HG03196 (cell line): ENCODE measurements at regions not wholly inside any gene's neighbourhood (a gene's known extent, or its start where the extent isn't known, plus 50 kb on each side); places are given as distances from the start of the nearest gene placed in this dataset.
"Not testable (repeated sequence)": the region's sequence is repeated elsewhere in the genome, so short reads cannot be mapped to it uniquely, and the experiment has no call there.

Experiments
- ATAC-seq: cut with Tn5 transposase; IDR thresholded peaks from one replicate; pipeline ENCODE4 v1.9.1; 2021; ENCODE audit not compliant: unreplicated experiment

DNA sequence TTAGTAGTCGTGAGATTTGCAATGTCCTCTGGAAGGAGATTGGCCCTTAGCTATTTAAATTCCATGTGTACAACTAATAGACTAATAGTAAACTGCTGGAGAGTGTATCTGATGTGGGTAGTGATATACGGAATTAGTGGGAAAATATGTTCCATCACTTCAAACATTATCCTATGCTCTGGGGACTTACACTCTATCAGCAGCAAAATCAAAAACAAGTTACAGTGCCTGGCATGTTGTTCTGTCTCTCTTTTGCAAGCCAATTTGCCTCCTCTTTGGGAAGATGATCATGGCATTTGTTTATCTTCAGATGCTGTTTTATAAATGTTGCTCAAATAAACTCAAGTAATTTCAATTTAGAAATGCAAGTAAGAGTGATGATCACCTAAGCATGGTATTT lies 311.9 kb upstream of the ACO1 start:
- ATAC-seq = no peak

DNA sequence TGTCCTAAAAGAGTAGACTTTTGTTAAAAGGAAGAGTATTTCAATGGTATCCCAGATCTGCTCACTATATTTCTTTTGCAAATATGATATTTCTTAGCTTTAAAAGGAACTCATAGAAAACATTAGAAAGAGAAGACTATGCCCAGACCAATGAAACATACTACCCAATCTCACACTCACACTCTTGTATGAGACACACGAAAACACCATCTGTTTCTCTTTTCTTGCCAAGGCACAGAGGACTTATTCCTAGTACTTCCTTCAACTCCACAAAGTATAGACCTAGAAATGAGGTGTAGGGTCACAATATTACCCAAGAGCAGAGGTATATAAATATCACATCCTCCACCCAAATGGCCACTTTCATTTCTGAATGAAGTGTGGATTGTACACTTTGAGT lies 292.4 kb upstream of the ACO1 start:
- ATAC-seq = no peak

DNA sequence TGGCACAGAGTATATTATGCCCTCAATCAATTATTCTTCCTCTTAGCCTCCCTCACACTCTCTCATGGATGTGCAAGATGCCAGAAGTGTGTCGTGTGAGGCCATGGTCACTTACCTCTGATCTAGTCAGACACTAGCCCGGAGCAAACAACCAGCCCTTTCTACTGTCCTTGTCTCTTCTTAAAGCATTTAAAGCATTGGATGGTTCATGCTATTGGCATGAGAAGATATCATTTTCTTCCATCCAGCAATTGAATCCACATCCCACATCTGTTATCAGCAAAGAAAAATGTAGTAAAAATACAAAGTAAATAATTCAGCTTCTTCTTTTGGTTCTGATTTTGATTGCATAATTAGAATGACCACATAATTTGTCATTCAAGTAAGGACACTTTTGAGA lies 267.2 kb upstream of the ACO1 start:
- no peak for ATAC-seq

DNA sequence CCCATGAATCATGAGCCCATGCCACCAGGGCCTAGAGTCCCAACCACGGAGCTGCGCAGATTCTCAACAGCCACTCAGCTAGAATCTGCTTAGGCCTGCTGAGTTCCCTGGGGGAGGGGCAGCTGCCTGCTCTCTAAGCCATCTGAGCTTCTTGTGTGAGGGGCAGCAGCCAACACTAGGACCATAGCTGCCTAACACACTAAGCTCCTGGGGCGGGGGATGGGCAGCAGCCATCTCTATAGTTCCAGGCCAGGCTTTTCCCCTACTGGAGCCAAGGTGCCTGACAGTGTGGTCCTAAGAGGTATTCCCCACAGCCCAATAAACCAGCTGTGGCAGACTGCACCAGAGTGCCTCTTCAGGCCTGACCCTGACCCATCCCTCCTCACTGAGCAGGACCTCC lies 255.9 kb upstream of the ACO1 start:
- no peak for ATAC-seq

DNA sequence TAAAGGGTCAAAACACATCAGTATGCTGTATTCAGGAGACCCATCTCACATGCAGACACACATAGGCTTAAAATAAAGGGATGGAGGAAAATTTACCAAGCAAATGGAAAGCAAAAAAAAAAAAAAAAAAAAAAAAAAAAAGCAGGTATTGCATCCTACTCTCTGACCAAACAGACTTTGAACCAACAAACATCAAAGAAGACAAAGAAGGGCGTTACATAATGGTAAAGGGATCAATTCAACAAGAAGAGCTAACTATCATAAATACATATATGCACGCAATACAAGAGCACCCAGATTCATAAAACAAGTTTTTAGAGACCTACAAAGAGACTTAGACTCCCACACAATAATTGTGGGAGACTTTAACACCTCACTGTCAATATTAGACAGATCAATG lies 253.7 kb upstream of the ACO1 start:
- not testable (repeated sequence) for ATAC-seq

DNA sequence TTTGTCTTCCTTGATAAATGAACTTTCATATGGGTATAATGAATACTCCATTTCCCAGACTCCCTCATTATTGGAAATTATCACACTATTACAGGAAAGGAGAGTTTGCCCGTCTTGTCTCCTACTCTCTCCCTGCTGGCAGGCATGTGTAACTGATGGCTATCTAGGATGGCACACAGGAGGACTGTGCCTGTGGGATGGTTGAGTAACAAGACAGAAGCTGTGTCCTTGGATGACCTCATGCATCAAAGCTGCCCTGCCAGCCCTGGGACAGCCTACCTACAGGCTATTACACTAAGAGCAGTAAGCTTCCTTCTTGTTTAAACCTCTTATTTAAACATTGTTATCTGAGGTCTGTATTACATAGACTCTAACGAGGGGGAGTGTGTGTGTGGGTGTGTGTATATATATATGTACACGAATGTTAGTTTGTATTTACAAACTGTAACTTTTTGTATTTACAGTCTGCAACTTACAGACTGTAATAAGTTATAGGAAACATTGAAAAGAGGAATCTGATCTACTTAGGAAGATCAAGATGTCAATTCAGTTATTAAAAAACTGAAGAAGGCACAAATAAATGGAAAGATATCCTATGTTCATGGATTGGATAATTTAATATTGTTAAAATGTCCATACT lies 247.6 kb upstream of the ACO1 start:
- no peak for ATAC-seq

DNA sequence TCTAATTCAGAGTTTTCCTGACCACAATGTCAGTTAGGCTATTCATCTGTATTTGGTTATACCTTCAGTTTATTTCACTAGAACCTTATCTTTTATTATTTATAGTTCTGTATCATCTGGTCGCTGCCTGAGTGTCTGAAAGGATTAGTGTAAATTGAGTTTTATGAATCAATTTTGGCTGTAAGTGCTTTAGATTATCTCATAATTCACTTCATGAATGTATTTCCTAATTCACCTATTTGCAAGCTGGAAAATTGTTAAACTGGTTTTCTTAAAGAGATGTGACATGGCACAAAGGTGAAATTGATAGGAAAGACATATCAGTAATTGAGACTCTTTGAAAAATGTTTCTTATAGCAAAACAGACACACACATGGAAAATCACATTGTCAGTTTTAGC lies 242.4 kb upstream of the ACO1 start:
- ATAC-seq = no peak

DNA sequence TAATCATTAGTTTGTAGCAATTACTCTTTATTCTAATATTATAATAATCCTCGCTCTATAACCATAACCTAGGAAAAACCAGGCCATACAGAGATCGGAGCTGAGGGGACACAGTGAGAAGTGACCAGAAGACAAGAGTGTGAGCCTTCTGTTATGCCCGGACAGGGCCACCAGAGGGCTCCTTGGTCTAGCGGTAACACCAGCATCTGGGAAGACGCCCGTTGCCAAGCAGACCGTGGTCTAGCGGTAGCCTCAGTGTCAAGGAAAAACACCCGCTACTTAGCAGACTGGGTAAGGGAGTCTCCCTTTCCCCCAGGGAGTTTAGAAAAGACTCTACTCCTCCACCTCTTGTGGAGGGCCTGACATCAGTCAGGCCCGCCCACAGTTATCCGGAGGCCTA lies 235.9 kb upstream of the ACO1 start:
- not testable (repeated sequence) for ATAC-seq

DNA sequence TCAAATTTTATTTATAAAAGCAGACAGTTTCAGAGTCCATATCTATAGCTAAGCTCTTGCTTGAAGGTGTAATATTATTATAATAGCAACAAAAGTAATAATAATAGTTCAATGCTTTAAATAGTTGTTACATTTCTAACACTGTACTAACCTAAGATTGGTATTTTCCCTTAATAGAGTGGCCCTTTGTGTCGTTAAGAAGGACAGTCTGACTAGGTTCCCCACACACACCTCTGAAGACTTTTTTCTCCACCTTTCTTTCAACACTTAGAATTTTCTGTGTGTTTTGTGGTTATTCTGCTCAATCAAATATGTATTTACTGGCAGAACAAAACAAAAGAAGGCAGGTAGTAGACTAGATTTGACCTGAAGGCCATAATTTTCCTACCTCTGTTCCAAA lies 223.2 kb upstream of the ACO1 start:
- ATAC-seq = no peak

DNA sequence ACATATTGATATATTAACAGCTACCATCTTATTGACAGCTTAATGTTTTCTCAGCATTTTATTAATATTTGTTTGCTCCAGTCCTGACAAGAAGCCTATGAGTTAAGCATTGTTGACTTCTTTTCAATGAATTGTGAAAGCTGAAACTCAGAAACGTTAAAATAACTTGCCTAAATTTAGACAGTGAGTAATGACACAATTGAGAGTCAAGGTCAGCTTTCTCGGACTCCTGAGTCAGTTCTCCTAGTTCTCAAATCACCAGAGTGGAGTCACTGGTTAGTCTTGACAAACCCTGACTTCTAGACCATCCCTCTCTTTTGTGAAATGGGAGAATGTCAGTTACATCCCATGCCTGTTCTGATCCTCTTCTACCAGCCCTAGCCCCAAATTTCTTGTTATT lies 222.7 kb upstream of the ACO1 start:
- no peak for ATAC-seq

DNA sequence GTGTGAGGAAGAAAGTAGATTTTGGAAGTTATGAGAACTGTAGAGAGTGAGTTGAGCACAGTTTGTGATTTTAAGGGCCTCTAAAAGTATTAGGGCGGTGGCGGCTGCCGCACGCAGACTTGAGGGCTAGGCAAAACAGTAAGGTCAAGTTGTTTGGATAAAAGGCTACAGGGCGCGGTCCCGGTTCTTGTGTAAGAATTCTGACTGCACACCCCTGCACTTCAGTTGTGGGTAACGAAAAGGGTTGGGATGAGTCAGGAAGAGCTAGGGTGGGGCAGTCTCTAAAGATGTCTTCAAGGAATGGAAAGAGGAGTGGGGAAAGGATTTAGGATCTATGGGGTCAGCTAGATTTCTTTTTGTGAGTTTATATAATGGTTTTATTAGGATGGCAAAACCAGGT lies 218.1 kb upstream of the ACO1 start:
- ATAC-seq = not testable (repeated sequence)

DNA sequence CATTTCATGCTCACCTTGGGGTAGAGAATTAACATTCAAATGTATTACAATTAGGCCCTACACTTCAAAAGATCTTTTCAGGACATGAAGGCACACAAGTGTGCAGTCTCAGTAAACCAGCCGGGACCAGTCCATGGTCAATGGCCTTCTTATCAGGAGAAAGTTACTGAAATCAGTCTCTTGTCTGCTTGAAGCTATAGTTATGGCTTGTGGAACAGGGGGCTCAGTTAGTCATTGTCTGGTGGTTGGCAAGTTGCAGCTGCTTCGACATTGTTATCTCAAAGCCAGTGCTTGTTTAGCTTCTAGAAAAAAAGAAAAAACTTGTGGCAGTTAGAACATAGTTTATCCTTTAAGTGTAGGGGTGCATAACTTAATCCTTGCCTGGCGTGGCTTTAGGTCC lies 213.1 kb upstream of the ACO1 start:
- ATAC-seq = no peak

DNA sequence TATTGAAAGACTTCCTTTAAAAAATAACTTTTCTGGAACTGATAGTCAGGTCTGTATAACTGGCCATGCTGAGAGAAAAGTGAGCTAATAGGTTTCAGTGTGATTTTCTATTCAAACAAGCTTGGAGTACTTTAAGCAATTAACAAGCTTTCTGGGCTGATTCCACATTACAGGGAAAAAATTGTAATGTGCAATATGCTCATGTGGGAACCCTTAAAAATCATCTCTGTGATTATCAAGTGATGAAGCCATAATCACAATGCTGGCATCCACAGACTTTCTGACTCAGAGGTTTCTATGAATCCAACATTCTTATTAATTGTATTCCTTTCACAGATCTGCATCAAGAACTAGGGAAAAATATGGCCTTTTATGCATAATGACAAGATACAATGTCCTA lies 212.2 kb upstream of the ACO1 start:
- no peak for ATAC-seq

DNA sequence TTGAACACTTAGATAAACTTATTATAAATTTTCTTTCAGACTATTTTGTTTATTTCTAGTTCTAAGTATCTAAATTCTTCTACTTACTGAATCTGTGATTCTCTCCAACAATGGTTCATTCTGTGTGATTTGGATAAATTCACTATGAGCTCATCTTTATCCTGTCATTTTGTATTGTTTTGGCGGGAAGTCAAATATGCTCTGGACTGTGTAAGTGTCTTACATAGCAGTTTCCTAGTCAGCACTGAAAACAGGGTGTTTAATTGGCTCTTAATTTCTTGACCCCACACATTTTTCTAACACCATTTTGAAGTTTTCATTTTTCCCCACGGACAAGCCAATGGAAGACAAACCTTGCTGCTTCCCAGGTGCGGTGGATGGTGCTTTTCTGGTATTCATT lies 207.0 kb upstream of the ACO1 start:
- ATAC-seq = no peak

DNA sequence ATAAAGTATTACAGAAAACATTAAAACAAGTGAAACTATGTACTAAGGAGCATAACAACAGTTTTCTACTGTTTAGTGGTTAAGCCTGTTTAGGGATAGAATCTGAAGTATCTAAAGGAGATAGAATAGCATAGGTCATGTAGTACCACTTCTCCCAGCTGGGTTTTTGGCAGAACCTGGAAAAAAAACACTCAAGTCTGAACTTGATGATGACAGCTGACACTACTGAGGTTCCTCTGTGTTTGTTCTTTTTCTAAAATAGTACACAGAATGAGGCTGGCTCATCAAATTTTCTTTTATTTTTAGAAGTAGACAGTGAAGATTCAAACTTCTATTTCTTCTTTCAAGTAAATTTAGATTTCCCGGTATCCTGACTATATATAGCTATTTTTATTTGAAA lies 203.8 kb upstream of the ACO1 start:
- no peak for ATAC-seq

DNA sequence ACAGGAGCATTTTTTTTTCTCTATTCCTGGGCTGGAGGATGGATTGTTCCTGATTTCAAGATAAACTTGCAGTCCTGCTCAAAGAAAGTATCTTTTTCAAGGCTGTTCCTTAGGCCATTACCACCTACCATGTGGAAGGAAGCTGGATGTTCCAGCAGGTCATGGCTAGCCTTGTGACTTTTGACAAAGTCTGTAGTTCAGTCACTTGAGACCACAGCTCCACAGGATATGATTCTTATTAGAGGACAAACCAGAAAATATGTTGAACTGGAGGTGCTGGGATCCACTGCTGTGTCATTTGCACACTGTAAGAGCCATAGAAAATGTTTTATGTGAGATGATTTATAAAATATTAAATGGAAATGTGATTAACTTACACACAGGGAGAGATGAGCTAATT lies 184.2 kb upstream of the ACO1 start:
- ATAC-seq = no peak

DNA sequence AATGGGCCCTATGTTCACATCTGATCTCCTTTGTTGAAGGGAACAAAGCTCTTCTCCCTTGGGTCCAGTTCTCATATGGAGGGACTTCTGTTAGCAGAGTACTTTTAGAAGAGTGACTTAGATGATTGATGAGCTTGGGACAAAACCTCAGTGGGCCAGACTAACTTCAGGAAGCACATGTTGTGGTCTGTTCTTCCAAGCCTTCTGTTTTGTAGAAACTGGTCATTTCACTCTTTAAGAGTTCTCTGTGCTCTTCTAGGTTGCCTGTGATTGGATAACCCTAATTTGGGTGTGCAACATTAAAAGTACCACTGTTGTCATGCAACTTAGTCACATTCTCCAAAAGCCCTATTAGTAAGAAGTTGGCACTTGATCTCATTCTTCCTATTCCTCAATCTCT lies 183.5 kb upstream of the ACO1 start:
- no peak for ATAC-seq

DNA sequence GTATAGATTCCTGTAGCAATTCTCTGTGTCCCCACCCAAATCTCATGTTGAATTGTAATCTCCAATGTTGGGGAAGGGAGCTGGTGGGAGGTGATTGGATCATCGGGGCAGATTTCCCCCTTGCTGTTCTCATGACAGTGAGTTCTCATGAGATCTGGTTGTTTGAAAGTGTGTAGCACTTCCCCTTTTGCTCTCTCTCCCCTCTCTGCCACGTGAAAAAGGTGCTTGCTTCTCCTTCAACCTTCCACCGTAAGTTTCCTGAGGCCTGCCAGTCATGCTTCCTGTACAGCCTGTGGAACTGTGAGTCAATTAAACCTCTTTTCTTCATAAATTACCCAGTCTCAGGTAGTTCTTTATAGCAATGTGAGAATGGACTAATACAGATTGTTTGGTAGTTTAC lies 175.3 kb upstream of the ACO1 start:
- ATAC-seq = not testable (repeated sequence)

DNA sequence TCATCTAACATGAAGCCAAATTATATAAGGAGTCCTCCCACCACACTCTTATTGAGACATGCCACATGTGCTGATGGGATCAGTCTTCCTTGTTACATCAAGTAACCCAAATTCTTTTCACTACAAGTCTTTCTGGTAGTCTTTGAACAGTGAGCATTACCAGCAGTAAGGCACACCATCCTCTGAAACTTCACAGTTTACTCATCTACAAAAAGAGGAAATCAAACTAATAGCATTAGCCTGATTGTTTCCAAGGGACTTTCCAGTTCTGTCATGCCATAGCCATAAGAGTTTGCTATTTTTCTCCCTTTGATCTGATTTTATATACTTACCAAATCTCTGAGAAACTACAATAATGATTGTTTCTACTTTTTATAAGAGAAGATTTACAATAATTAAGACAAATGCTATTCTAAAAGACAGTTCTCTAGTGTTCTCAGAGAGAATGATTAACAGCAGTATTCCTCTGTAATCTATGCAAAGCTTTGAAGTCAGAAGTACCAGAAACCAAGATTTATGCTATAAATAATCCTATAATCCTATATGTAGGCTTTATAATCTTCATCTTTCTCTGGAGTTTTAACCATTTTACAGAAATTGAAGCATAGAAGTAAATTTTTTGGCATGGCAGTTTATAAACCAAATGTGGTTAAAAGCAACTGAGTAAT lies 166.2 kb upstream of the ACO1 start:
- peak; percentile 100 for ATAC-seq

DNA sequence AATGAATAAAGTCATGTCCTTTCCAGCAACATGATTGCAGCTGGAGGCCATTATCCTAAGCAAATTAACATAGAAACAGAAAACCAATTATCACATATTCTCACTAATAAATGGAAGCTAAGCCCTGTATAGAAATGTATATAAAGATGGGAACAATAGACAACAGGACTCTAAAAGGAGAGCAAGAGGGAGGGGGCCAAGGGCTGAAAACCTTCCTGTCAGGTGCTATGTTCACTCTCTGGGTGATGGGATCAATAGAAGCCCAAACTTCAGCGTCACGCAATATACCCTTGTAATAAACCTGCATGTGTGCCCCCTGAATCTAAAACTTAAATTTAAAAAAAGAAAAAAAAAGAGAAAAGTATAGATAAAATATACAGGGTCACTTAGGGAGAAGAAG lies 163.7 kb upstream of the ACO1 start:
- ATAC-seq = no peak

DNA sequence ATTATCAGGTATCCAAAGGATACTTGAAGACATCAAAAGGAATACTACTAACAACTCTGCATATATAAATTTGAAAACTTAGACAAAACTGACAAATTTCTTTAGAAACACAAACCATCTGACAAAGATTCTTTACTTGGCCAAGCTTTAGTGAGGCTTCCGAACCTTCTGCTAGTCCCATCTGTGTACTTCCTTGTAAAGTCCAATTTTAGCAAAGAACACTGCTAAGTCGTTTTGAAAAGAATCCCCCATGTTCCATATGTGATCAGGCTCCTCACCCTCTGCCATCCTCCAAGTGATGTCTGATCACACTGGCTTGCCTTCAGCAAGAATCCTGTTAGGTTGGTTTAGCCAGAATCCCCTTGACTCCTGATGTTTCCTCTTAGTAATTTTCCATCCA lies 150.0 kb upstream of the ACO1 start:
- no peak for ATAC-seq

DNA sequence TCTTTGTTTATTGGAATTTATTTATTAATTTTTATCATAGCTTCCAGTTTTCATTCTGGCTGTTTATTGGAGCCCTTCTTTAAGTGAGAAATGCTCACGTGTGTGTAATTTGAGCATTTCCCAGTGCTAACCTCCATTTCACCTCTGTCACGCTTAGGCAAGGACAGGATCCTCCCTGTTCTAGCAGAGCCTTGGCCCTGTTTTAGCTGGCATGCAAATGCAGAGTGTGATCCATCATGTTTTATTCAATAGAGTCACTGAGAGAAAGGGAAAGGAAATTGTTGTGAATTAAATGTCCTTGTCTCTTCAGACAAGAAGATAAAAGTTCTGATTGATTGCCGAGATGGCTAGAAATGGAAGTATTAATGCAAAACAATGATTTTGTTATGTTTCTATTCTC lies 137.3 kb upstream of the ACO1 start:
- no peak for ATAC-seq

DNA sequence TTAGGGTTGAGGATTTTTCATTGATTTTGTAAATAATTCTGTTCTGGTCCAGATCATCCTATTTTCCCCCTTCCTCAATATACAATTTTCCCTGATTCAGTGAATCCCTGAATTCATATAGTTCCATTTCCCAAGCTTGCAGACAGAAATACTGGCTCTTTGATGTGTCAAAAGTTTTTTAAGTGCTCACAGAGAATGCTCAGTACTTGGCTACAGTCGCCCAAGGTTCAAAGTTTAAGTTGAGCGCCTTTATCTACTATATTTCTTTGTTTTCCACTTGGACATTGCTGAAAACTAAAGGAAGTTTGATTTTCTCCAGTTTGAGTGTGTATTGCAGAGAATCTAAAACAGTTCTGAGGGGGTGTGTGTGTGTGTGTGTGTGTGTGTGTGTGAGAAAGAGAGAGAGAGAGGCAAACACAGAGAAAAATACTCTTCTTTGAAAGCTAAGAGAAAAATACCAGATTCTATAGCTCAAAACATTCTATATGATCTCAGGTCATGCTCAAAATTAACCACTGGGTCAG lies 136.2 kb upstream of the ACO1 start:
- ATAC-seq = no peak
